ENCODE measurements at regions not wholly inside any gene's neighbourhood (a gene's known extent, or its start where the extent isn't known, plus 50 kb on each side); places are given as distances from the start of the nearest gene placed in this dataset.

DNA sequence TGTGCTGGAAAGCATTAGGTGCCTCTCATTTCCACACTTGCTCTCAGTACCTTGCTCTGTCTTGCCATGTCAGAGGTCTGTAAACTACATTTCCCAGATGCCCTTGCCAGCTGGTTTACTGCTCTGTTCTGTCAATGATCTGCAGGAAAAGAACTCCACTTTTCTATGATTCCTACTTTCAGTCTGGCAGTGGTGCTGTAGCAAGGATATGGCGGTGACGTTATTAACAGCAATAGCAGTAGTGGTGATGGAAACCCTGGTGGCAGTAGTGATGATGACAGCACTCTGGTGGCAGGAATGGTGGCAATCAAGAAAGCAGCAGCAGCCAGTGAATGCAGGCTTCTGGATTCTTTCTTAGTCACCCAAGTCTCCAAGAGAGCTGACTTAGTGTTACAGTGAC, 665.2 kb downstream of the DIPK2A start:
- no peak overlapping the region for H3K27ac ChIP-seq

DNA sequence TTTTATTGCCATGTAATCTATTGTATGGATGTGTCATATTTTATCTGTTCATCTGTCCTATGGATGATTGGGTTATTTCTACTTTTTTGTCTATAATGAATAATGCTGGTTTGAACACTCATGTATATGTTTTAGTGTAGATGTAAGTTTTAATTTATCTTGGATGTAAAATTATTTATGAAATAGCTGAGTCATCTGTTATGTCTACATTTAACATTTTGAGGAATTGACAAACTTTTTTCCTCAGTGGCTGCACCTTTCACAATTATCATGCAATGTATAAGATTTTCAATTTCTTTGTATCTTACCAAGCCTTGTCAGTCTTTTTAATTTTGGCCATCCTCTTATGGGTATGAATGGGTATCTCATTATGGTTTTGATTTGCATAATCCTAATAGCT, 666.4 kb downstream of the DIPK2A start:
- Histone ChIP-seq H3K4me3 (ENCODE audit: low read depth, low read length) (no peak overlapping the region), H3K27me3 (replicated peaks) (no peaks in the 10 kb centered on the region), H3K27ac (no peak overlapping the region), H3K36me3 (replicated peaks) (no peaks in the 10 kb centered on the region)
- no peak for TF ChIP-seq CTCF (IDR thresholded peaks at IDR 0.05; ENCODE audit: low read depth, low read length, missing control alignments)
- DNase-seq: no peak
- in situ Hi-C loops (cut with HindIII; ENCODE audit: low pct_ligation_motif_present, low sequenced_read_pairs): no loop called here

More for the DNA sequence above, 665.2 kb downstream of the DIPK2A start:
- DNase-seq: no peak
- peak; percentile 23 for TF ChIP-seq CTCF (IDR thresholded peaks at IDR 0.05; ENCODE audit: low read depth, low read length, missing control alignments)
- Histone ChIP-seq H3K4me3 (ENCODE audit: low read depth, low read length) (no peak overlapping the region), H3K27me3 (replicated peaks) (no peaks in the 10 kb centered on the region), H3K36me3 (replicated peaks) (no peaks in the 10 kb centered on the region)
- in situ Hi-C loops (cut with HindIII; ENCODE audit: low pct_ligation_motif_present, low sequenced_read_pairs): no loop called here

- peak; percentile 72 for DNase-seq
- in situ Hi-C loops (cut with HindIII; ENCODE audit: low pct_ligation_motif_present, low sequenced_read_pairs): no loop called here
- no peaks in the 10 kb centered on the region for H3K27me3 ChIP-seq (replicated peaks)
- no peaks in the 10 kb centered on the region for H3K36me3 ChIP-seq (replicated peaks)
- no peak overlapping the region for H3K27ac ChIP-seq
- no peak overlapping the region for H3K4me3 ChIP-seq (ENCODE audit: low read depth, low read length)
- TF ChIP-seq CTCF (IDR thresholded peaks at IDR 0.05; ENCODE audit: low read depth, low read length, missing control alignments): no peak
Observed at GRCh38 chr3:144643771-144644198, 672.2 kb downstream of the DIPK2A start.

GRCh38 chr3:144645300-144645699, 673.7 kb downstream of the DIPK2A start:
- DNase-seq: no peak
- no peaks in the 10 kb centered on the region for H3K27me3 ChIP-seq (replicated peaks)
- no peak for TF ChIP-seq CTCF (IDR thresholded peaks at IDR 0.05; ENCODE audit: low read depth, low read length, missing control alignments)
- no peak overlapping the region for H3K4me3 ChIP-seq (ENCODE audit: low read depth, low read length)
- no peaks in the 10 kb centered on the region for H3K36me3 ChIP-seq (replicated peaks)
- H3K27ac ChIP-seq: no peak overlapping the region
- in situ Hi-C loops (cut with HindIII; ENCODE audit: low pct_ligation_motif_present, low sequenced_read_pairs): no loop called here

DNA sequence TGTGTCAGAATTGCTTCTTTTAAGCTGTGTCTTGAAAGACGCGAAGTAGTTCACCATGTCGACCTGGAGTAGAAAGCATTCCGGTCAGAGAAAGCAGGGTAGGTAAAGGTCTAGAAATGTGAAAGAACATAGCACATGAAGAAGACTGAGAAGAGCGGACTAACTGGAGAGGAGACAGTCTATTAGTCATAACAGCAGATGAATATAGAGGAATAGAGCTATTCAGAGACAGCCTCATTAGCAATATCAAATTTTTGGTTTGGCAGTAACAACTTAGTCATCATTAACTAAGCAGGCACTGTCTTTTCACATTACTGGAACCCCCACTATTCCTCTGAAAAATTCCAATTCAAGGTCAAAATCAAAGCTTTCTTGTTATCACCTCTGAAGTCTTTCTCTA, 678.8 kb downstream of the DIPK2A start:
- Histone ChIP-seq H3K4me3 (ENCODE audit: low read depth, low read length) (no peak overlapping the region), H3K27ac (no peak overlapping the region), H3K27me3 (replicated peaks) (no peaks in the 10 kb centered on the region), H3K36me3 (replicated peaks) (no peaks in the 10 kb centered on the region)
- no peak for DNase-seq
- in situ Hi-C loops (cut with HindIII; ENCODE audit: low pct_ligation_motif_present, low sequenced_read_pairs): no loop called here
- TF ChIP-seq CTCF (IDR thresholded peaks at IDR 0.05; ENCODE audit: low read depth, low read length, missing control alignments): no peak

- Histone ChIP-seq H3K36me3 (replicated peaks) (no peaks in the 10 kb centered on the region), H3K4me3 (ENCODE audit: low read depth, low read length) (no peak overlapping the region), H3K27me3 (replicated peaks) (no peaks in the 10 kb centered on the region), H3K27ac (no peak overlapping the region)
- in situ Hi-C loops (cut with HindIII; ENCODE audit: low pct_ligation_motif_present, low sequenced_read_pairs): no loop called here
- DNase-seq: peak; percentile 9
- no peak for TF ChIP-seq CTCF (IDR thresholded peaks at IDR 0.05; ENCODE audit: low read depth, low read length, missing control alignments)
Observed at GRCh38 chr3:144652573-144652972, 681.0 kb downstream of the DIPK2A start.
